H1 (cell line): ENCODE measurements at regions not wholly inside any gene's neighbourhood (a gene's known extent, or its start where the extent isn't known, plus 50 kb on each side); places are given as distances from the start of the nearest gene placed in this dataset.

Source experiments
- CTCF ChIP-seq, 3 experiments: IDR thresholded peaks; 1 replicate in 2 of 3; 2 replicates in 1 of 3; pipeline versions ENCODE4 v1.5.1 to v1.6.1; 2011; ENCODE audit warnings: low read length in 3 of 3, mild to moderate bottlenecking in 3 of 3, inconsistent platforms in 2 of 3, low read depth in 1 of 3, moderate library complexity in 1 of 3; ENCODE audit not compliant: insufficient read depth in 1 of 3; ENCODE audit errors: control extremely low read depth in 1 of 3
- EP300 ChIP-seq, 2 experiments: IDR thresholded peaks; 1 replicate in 1 of 2; 2 replicates in 1 of 2; pipeline ENCODE4 v1.6.1; 2011 to 2012; ENCODE audit warnings: low read depth in 2 of 2, low read length in 2 of 2, mild to moderate bottlenecking in 2 of 2, borderline replicate concordance in 1 of 2, inconsistent platforms in 1 of 2, moderate library complexity in 1 of 2
- POLR2A ChIP-seq, 2 experiments: IDR thresholded peaks; 1 replicate in 1 of 2; 2 replicates in 1 of 2; pipeline ENCODE4 v1.6.1; 2011; ENCODE audit warnings: low read depth in 2 of 2, low read length in 2 of 2, mild to moderate bottlenecking in 2 of 2; ENCODE audit errors: control extremely low read depth in 1 of 2
- POU5F1 ChIP-seq: IDR thresholded peaks from 2 replicates; pipeline ENCODE4 v1.6.1; 2011; ENCODE audit warnings: low read depth, mild to moderate bottlenecking, low read length, moderate library complexity
- RNF2 ChIP-seq: fragments of 200-900, 300-1000 bp; sonication (generic); IDR thresholded peaks from 2 replicates; pipeline ENCODE4 v1.7.1; 2016; ENCODE audit warnings: borderline replicate concordance, low read depth, mild to moderate bottlenecking, antibody characterized with exemption, low read length; ENCODE audit not compliant: poor library complexity, severe bottlenecking; ENCODE audit errors: missing control alignments
- RXRA ChIP-seq: IDR thresholded peaks from 2 replicates; pipeline ENCODE4 v1.6.1; 2011; ENCODE audit warnings: low read depth, mild to moderate bottlenecking, low read length, moderate library complexity; ENCODE audit not compliant: insufficient read depth
- SP1 ChIP-seq: IDR thresholded peaks from 2 replicates; pipeline ENCODE4 v1.6.1; 2011; ENCODE audit warnings: low read depth, low read length

- TF ChIP-seq CTCF (IDR thresholded peaks at IDR 0.05; ENCODE audit: control extremely low read depth in 1 of 3, insufficient read depth in 1 of 3, low read depth in 1 of 3, low read length in 3 of 3), result no peak
- TF ChIP-seq EP300 (IDR thresholded peaks at IDR 0.05; ENCODE audit: borderline replicate concordance in 1 of 2, low read depth in 2 of 2, low read length in 2 of 2), result no peak
- TF ChIP-seq SP1, result no peak
- no peak for TF ChIP-seq POLR2A (IDR thresholded peaks at IDR 0.05; ENCODE audit: control extremely low read depth in 1 of 2, low read depth in 2 of 2, low read length in 2 of 2)
- no peak for TF ChIP-seq RNF2
- no peak for TF ChIP-seq POU5F1
- no peak for TF ChIP-seq RXRA
These were observed 465.6 kb upstream of the LINC00305 start for GRCh38 chr18:64614446-64614845.
